HG03342 (cell line): ENCODE measurements at regions not wholly inside any gene's neighbourhood (a gene's known extent, or its start where the extent isn't known, plus 50 kb on each side); places are given as distances from the start of the nearest gene placed in this dataset.
"Not testable (repeated sequence)": the region's sequence is repeated elsewhere in the genome, so short reads cannot be mapped to it uniquely, and the experiment has no call there.

Experiments used
- ATAC-seq: cut with Tn5 transposase; IDR thresholded peaks from one replicate; pipeline ENCODE4 v1.9.1; 2021; ENCODE audit warnings: mild to moderate bottlenecking, moderate library complexity; ENCODE audit not compliant: unreplicated experiment

DNA sequence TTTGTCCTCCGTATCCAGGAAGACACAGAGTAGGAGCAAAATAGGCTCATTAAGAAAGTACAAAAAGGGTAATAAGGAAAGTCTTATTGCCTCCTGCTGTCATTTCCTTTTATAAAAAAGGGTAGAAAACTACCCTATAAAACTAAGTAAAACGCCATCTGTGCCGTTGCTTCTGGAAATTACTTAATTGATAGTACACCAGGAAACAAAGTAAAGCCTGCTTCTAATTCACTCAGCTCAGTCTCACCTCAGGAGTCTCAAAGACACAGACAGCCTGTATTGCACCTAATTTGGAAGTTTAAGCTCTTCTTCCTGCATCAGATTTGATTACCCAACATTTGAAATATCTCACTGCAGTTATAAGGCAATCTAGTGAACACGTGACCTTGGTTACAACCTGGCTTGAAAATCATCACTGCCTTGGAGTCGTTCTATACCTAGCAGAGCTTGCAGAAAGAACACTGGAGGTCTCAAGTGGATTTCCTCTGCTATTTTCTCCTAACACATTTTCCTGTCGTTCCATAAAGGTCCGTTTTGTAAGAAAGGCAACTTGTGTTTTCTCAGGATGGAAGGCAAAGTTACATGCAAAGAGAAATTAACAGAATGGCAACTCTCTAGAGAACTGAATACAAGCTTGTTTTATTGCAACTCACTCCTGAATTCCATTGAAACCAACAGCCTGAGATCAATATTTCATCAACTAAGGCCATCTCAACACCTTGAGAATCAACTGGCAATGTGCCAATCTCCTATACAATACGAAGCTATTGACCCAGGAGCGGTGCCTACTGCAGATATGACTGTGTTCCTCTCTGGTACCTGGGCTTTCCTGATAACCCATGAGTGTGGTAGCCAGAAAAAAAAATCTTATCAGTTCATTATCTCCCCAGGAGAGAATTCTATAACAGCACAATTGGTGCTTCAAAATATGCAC is 203.3 kb upstream of the LMCD1 start:
- ATAC-seq: no peak

DNA sequence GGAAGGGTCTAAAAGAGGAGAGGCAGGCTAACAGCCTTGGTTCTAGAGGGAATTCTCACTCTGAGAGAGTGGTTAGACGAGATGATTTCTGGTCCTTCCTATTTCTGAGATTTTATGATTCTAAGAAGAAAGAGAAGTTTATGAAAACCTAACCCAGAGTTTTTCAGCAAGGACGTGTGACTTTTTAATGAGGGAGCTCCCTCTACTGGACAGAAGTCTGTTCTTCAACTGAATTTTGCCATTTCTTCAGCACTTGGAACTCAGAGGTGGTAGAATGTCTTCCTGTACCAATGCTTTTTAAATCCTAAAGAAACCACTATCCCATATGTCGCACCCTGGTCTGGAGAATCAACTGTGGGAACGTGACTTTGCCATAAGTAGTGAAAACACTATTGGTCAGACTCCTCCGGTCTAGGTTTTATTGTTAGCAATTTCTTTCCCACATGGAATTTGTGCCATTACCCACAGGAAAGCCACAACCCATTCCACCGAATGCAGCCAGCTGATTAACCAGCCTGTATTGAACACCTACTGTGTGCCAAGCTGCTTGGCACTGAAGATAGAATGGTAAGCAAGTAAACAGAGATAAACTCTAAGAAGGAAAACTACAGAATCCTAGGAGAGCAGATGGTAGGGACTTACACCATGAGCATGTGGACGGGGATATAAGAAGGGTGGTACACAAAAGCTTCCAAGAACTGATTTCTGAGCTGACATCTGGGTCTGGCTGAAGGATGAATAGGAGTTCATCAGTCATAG is 199.5 kb upstream of the LMCD1 start:
- peak; percentile 67 for ATAC-seq

DNA sequence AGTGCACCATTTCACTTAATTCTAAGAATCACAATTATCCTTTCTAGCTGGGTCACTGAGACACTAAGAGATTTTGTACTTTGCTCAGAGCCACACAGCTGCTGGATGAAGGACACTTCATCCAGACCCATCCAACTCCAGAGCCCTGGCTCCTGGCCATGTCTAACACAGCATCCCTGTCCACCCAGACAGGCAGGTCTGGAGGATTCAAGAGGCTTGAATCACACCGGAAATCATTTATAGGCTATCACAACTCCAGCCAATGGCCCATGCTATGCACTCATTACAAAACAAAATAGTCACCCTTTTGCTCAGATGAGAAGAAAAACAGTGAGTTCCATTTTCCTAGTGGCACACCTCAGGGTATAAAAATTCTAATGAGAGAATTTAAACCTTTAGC is 198.2 kb upstream of the LMCD1 start:
- ATAC-seq: no peak

DNA sequence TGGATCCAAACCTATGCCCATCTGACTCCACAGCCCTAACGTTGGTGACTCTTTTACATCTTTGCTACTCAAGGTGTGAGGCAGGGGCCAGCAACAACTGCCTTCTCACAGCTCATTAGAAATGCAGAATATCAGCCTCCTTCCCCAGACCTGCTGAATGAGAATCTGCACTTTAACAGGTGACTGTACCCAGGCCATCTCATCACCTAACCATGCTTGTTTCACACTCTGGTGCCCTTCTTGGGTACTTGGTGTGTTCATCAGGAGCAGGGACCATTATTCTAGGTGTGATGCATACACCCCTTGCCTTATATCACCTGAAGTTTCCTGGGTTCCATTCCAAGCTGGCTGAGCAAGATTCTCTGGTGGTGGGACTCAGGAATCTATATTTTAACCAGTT is 196.3 kb upstream of the LMCD1 start:
- no peak for ATAC-seq

DNA sequence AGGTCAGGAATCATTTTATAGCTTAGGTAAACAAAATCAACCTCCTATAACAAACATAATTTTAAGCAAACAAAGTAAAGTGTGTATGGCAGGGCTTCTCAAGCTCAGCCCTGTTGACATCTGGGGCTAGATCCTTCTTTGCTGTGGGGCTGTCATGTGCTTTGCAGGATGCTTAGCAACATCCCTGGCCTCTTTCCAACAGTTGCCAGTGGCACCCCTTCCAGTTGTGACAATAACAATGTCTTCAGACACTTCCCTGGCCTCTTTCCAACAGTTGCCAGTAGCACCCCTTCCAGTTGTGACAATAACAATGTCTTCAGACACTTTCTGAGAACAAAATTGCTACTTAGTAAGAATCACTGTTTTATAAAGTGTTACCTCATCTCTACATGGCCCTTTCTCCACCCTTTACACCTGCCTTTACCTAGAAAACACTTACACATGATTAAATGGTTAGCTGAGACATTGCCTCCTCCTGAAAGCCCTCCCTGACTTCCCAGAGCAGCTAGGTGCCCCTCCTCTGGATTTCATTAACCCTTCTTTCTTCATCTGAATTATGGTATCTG is 194.0 kb upstream of the LMCD1 start:
- no peak for ATAC-seq

DNA sequence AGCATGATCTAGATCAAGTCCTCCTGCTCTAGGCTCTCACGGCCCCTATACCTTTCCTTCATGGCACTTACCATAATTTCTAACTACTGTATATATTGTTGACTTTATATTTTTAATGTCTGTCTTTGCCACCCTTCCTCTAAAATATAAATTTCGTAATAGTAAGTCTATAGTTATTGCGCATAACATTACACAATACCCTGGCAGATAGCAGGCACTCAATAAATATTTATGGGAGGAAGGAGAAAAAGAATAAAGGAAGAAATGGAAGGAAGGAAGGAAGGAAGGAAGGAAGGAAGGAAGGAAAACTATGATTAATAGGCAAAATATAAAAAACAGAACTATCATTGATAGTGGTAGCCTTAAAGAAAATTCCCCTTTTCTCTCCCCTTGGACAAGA is 190.3 kb upstream of the LMCD1 start:
- ATAC-seq: no peak

DNA sequence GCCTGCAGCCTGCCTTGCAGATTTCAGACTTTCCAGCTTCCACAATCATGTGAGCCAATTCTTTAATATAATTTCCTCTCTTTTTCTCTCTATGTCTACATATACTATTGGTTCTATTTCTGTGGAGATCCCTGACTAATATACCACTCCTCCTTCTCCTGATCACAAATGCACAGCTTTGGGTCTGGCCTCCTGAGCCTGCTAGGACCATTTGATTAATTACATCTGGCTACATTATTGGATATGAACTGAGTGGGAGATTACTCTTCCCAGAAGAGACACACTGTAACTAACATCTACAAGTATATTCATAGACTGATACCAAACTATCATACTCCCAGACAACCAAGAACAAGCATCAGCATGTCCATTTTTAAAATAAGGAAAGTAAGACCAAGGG is 188.9 kb upstream of the LMCD1 start:
- ATAC-seq: no peak

DNA sequence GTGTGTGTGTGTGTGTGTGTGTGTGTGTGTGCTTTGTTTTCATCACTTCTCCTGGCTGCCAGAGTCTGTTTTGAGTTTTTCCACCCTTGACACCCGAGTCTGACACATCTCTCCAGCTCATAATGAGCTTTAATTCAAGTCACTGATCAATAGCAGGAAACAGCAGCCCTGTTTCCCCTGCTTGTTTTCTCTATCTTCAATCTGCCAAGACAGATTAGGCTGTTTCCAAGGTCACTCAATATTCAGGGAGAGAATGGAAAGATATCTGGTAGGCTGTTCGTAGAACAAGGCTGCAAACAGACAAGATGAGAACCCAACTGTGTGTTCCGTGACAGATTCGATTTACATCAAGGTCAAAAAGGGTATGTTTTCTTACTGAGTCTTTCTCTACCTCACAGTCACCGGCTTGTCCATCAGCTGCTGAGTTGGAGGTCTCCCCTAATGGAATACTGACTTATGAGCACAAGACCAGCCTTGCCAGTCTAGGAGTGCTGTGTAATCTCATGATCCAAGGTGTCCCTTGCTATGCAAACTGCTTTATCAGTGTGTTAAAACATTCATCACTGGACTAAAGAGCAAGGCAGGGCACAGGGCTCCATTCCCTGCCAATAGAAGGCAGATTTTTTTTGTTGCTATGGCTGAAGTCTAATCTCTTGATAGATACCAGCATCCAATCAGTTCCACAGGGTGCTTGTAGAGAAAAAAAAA is 187.9 kb upstream of the LMCD1 start:
- no peak for ATAC-seq

DNA sequence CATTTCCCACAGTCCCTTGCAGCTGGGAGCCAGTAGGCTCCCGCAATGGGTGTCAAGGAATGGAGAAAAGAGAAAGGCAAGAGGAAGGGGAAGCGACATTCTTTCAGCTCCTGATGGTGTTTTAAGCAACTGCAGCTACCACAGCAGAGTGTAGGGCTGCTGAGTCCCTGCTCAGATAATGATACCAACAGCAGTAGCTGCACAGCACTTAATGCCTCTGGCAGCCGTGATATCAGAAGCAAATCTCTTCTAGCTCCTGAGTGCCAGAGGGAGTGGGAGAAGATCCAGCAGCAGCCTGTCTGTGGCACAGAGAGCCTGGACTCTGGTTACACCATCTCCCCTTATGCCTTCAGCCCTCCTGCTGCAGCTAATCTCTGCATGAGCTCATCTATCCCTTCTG is 186.1 kb upstream of the LMCD1 start:
- ATAC-seq: not testable (repeated sequence)

DNA sequence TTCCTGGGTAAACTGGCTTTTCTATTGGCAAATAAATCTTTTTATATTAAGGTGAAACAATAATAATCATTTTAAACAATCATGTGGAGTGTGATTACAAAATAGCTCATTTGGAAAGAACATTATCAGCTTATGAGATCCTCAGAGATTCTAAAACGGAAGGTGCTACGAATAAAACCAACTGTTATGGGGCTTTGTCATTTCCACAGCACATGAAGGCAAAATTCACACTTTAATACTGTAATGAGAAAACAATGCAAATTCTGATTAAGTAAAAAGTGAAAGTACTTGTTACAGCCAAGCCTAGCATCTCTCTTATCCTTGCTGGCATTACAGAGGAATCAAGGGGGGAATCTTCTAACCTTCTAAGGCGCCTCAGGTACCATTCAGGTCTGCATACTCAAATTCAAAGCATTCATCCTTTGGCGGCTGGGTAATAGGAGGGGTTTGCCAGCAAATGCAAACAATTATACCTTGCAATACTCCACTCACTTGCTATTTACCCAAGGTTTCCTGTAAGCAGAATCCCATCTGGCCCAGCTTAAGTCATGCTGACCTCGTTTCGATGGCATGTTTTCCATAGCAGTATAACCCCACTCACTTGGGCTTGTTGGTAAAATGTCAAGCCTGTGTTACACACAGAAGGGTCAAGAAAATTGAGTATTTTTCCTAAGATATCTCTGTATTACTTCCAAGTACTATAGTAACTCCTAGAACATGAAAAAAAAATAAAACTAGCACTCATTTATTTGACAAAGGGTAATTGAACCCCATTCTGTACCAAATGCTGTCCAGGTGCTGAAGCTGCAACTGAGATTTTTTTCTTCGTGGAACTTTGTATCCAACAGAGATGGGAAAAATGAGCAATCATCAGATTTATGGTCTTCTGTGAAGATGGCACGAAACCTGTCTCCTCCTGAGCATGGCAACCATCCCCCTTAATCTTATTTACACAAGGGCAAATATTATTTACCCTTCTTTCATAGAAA is 183.7 kb upstream of the LMCD1 start:
- ATAC-seq: no peak

DNA sequence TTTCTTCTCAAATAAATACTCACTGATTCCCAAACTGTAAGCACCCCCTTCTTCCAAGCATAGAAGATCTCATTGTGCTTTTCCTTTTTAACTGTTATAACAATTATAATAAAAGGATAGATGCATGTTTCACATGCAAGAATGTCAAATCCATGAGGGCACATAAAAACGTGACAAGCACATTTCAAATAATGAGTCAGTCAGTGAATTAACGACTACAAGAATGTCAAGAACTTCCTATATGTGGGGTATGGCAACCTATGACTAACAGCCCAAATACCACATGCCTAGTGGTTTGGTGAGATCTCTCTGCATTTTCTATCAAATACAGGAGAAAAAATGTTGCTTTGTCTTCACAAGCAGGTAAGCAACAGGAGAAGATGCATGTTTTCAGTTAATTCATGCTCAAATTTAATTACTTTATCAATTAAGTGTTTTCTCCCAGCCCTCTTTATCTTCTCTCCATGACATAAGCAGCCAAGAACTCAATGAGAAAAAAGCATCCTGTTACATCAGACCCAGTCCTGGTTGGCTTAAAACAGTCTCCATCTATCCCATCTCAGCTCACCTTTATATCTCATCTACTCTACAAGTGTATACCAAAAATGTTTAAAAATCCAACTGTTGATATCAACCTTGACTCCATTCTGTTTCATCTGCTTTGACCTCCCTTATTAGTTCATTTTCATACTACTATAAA is 181.5 kb upstream of the LMCD1 start:
- ATAC-seq: no peak

DNA sequence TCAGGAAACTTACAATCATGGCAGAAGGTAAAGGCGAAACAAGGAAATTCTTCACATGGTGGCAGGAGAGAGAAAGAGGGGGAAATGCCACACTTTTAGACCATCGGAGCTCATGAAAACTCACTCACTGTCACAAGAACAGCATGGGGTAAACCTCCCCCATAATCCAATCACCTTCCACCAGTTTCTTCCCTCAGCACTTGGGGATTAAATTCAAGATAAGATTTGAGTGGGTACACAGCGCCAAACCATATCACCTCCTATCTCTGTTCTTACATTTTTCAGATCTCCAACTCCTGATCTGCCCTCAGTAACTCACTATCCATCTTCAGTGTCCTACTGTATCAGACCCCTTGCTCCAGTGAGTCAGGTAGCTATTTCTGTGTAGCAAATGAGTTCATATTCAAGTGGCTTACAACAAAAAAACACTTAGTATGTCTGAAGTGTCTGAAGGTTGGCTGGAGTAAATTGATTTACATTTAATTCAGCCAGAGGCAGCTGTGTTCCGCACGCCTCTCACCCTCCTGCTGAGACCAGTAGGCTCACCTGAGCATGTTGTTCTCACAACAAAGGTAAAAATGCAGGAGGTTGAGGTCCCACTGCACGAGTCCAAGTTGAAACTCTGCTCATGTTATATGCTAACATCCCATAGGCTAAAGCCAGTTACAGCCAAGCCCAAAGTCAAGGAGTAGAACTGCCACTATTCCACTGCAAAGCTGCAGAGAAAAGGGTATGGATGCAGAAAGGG is 180.7 kb upstream of the LMCD1 start:
- no peak for ATAC-seq

DNA sequence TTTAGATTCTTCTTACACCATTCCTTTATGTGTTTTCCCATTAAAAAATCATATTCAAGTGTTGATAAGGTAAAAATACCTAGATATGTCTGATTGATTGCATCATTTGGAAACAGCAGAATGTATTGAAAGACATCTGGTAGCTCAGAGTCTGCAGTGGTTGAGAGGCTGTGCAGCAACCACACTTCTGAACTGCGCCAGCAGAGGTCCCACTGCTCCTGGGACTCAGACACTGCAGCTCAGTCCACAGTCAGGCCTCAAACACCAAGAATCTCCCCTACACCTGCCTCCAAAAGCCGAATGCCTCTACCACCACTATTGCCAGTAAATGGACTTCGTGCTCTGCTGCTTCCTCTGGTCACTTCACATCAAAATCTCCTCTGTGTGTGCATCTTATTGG is 176.9 kb upstream of the LMCD1 start:
- peak; percentile 91 for ATAC-seq

DNA sequence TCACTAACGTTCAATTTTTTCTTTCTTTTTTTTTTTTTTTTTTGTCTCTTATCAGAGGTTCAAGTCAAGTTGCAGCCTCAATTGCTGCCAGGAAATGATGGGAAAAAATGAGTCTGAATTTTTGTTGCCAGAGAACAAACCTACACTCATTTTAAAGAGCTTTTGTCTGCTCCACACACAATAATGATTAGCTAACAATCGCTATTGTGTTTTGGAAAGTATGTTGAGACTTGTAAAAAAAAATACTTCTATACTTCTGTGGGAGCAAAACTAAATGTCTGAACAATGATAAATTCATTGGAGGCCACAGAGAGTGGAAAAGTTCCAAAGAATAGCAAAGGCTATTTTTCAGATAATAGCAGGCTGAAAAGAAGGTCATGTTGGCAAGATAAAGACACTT is 176.3 kb upstream of the LMCD1 start:
- ATAC-seq: no peak

DNA sequence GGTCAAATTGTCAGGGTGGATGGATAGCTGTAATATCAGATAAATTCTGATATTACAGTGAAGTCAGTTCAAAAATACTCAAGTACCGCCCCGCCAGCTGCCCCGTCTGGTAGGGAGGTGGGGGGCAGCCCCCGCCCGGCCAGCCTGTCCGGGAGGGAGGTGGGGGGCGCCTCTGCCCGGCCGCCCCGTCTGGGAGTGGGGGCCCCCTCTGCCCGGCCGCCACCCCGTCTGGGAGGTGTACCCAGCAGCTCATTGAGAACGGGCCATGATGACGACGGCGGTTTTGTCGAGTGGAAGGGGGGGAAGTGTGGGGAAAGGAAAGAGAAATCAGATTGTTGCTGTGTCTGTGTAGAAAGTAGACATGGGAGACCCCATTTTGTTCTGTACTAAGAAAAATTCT is 175.8 kb upstream of the LMCD1 start:
- not testable (repeated sequence) for ATAC-seq

DNA sequence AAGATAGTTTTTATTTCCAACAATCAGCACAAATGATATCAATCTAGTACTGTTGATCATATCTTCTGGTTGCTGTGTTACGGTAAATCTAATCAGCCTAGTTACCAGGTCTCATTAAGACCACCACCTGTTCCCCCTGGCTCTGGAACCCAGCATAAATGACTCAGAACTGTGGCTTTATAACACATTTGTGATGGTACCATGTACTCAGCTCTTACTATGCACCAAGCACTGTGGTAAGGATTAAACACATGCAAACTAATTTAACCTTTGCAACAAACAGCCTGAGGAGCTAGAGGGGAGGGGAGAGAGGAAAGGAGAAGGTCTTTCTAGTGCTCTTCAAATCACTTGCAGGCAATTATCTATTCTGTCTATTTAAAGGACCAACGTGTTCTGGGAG is 173.9 kb upstream of the LMCD1 start:
- ATAC-seq: no peak

DNA sequence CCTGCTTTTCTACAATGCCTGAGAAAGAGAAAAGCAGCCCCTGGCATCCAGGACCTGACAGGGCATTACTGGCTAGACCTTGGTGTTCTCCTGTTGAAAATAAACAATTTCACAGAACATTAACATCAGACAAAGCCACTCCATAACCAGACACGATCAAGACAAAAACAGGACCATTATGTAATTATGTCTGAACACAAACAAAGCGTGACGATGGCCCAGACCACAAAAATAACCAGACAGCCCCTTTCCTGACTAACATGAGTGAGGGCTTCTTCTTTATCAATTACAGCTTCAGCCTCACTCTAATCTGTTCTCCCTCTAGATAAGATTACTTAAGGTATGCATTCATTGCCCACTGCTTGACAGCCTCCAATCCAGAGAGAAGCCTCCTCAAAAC is 172.7 kb upstream of the LMCD1 start:
- ATAC-seq: no peak

DNA sequence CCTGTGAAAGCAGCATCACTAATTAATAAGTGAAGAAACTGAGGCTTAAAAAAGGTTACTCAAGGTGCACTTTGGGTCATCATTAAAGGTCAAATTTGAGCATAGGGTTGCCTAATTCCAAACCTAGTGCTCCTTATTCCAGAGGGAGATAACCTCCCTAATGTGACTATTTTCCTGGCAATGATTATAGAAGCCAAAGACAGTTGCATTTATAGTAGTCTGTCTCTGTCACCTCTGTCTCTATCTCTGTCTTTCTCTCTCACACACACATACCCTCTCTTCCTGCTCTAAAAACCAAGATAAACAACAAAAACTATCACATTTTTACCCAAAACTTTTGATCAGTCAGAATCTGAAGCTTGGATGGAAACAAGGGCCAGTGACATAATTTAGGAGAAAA is 172.0 kb upstream of the LMCD1 start:
- no peak for ATAC-seq

DNA sequence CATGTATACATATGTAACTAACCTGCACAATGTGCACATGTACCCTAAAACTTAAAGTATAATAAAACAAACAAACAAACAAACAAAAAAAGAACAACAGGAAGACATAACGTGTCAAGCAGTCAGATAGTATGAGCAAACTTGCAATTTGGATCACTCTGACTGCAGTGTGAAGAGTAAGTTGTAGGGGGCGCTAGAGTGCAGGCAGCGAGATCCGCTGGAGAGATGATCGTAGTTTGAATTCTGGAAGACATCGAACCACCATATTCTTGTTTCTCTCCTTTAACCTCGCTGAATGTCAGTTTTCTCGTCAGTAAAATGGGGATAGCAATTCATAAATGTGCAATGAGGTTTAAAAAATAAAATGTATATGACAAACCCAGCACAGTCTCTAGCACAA is 165.2 kb upstream of the LMCD1 start:
- ATAC-seq: no peak
